IPS-18a (cell line): ENCODE measurements at regions not wholly inside any gene's neighbourhood (a gene's known extent, or its start where the extent isn't known, plus 50 kb on each side); places are given as distances from the start of the nearest gene placed in this dataset.

Experiments used
- H3K27ac ChIP-seq: one replicate; pipeline ENCODE4 v1.5.1; 2013; ENCODE audit warnings: low read length
- H3K27me3 ChIP-seq: one replicate; pipeline ENCODE4 v1.6.1; 2013; ENCODE audit warnings: mild to moderate bottlenecking, low read length; ENCODE audit not compliant: control insufficient read depth, insufficient read depth
- H3K36me3 ChIP-seq: one replicate; pipeline ENCODE4 v1.6.1; 2013; ENCODE audit warnings: low read depth, low read length; ENCODE audit not compliant: control insufficient read depth
- H3K4me1 ChIP-seq: one replicate; pipeline ENCODE4 v1.6.1; 2013; ENCODE audit warnings: low read depth, low read length; ENCODE audit not compliant: control insufficient read depth
- H3K4me3 ChIP-seq: one replicate; pipeline ENCODE4 v1.5.1; 2013; ENCODE audit warnings: low read length
- H3K9ac ChIP-seq: one replicate; pipeline ENCODE4 v1.6.1; 2013; ENCODE audit warnings: mild to moderate bottlenecking, low read length, moderate library complexity
- H3K9me3 ChIP-seq: one replicate; pipeline ENCODE4 v1.6.1; 2013; ENCODE audit warnings: low read depth, low read length; ENCODE audit not compliant: control insufficient read depth

DNA sequence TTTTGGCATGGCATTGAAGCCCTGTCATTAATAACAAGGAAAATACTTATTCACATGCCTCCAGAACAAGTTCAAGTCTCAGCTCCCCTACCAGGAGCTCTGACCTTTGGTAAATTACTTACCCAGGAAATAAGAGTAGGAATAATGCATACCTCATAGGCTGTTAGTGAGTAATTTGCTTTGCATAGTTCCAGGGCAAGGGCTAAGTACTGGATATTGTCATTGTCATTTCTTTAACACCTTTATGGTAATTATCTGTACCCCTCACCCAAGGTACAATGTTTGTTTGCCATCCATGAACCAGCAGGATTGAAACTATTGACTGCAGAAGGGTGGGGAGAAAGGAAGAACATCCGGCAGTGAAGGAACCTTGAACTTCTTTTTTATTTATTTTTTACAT lies 148.5 kb downstream of the SOX2 start:
- H3K27ac ChIP-seq: no peak overlapping the region
- H3K36me3 ChIP-seq: no peaks in the 10 kb centered on the region
- no peak overlapping the region for H3K9ac ChIP-seq

DNA sequence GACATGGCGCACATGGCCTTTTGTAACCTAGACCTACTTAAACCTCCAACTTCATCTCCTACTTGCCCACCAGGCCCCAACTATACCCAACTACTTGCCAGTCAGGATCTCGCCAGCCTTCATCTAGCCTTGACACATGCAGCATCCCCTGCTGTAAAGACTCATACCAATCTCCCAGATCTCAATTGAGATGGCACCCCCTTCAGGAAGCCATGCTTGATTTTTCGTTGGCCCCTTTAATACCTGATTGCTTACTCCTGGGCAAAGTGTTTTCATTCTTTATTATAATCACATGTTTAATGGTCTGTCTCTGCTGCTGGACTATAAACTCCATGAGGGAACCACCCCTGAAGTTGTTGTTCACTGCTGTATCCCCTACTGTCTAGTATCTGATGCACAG lies 150.8 kb downstream of the SOX2 start:
- no peak overlapping the region for H3K9ac ChIP-seq
- H3K4me3 ChIP-seq: no peak overlapping the region
- H3K36me3 ChIP-seq: no peaks in the 10 kb centered on the region
- peaks cover 18% of the 10 kb centered on the region for H3K4me1 ChIP-seq
- H3K9me3 ChIP-seq: no peaks in the 10 kb centered on the region
- no peaks in the 10 kb centered on the region for H3K27me3 ChIP-seq
- H3K27ac ChIP-seq: no peak overlapping the region

More for the DNA sequence above, 148.5 kb downstream of the SOX2 start:
- Histone ChIP-seq H3K27me3 (no peaks in the 10 kb centered on the region), H3K4me1 (peaks cover 18% of the 10 kb centered on the region), H3K9me3 (no peaks in the 10 kb centered on the region), H3K4me3 (no peak overlapping the region)

DNA sequence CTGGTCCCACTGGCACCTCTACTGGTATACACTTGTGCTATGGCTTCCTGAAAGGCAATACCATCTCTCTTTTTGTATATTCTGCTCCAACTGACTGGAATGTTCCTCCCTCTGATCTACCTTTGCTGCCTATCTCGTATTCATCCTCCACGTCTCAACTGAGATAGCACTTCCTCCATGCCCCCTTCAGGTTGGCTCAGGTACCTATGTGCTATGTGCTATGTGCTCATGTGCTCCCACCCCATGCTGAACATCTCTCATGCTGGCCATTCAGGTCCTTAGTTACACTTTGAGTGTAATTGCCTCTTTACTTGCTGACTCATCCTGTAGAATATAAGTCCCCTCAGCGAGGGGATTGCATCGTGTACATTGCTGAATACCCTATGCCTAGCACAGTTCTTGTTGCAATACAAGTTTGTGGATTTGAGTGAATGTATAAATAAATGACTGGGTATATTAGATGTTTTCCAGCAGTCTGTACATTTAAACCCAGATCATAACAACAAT lies 156.9 kb downstream of the SOX2 start:
- no peaks in the 10 kb centered on the region for H3K27me3 ChIP-seq
- no peaks in the 10 kb centered on the region for H3K4me1 ChIP-seq
- no peaks in the 10 kb centered on the region for H3K9me3 ChIP-seq
- no peak overlapping the region for H3K27ac ChIP-seq
- no peak overlapping the region for H3K9ac ChIP-seq
- no peak overlapping the region for H3K4me3 ChIP-seq
- no peaks in the 10 kb centered on the region for H3K36me3 ChIP-seq

DNA sequence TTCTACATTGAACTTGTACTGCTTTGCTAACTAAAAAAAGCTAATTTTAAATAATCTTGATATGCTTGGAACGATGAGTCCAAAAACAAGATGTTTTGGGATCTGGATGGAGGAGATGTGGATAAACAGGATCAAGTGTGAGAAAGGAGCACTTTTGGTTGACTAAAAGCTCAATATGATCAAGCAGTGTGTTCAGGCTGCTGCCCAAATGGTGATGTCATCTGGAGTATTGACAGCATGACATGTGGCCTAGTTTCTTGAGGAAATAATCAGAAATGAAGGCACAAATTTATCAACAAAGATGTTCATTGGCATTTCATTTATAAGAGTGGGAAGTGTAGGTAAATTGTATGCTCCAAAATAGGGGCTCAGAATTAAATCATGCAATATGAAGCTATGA lies 161.2 kb downstream of the SOX2 start:
- Histone ChIP-seq H3K36me3 (no peaks in the 10 kb centered on the region), H3K9me3 (no peaks in the 10 kb centered on the region), H3K9ac (no peak overlapping the region), H3K27me3 (no peaks in the 10 kb centered on the region), H3K4me3 (no peak overlapping the region), H3K27ac (no peak overlapping the region), H3K4me1 (no peaks in the 10 kb centered on the region)

DNA sequence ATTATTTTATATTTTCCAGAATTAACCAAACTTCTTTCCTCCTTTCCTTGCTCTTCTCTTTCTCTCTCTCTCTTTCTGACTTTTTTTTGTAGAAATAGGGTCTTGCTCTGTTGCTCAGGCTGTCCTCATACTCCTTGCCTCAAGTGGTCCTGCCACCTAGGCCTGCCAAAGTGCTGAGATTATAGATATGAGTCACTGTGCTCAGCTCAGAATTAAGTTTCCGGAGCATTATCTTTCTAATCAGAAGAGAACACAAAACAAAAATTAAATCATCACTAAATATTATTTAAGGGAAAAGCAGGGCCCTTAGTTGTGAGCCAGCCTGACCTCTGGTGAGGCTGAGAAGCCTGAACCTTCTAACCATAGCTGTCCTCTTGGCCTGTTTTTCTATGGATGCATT lies 168.2 kb downstream of the SOX2 start:
- Histone ChIP-seq H3K4me3 (no peak overlapping the region), H3K4me1 (no peaks in the 10 kb centered on the region), H3K27me3 (no peaks in the 10 kb centered on the region), H3K36me3 (no peaks in the 10 kb centered on the region), H3K9me3 (no peaks in the 10 kb centered on the region), H3K9ac (no peak overlapping the region), H3K27ac (no peak overlapping the region)

DNA sequence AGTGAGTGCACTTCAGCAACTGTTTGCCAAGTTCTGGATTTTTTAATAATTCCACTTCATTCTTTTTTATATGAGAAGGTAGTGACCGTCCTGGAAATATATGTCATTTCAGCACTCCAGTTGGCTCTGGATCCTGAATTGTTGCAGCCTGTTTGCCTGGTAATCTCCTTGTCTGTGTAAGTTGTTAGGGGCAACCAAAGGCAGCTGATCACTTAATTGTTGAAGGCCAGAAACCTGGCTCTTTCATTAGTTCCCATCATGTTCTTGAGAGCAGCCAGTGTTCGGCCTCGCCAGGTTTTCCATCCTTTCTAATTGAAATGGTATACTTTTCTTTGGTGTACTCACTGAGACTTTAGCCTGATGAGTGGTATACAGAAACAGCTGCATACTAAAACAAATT lies 168.6 kb downstream of the SOX2 start:
- Histone ChIP-seq H3K9ac (no peak overlapping the region), H3K4me1 (no peaks in the 10 kb centered on the region), H3K36me3 (no peaks in the 10 kb centered on the region), H3K27ac (no peak overlapping the region), H3K27me3 (no peaks in the 10 kb centered on the region), H3K4me3 (no peak overlapping the region), H3K9me3 (no peaks in the 10 kb centered on the region)

DNA sequence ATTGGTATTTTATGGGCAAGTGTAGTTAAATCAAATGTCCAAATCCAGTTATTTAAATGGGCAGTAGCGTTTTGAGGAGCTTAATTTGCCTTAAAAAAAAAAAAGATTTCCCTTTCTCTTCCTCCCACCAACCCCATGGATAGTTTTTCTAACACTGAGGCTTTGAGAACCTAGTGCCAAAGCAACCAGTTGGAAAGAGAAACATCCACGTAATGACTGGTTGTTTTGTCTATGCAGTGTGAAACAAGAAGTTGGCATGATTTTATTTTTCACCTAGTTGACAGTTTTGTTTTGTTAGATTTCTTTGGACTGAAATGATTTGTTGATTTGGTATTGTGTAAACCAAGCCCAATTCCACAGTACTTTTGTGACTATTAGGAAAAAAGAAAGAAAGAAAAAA lies 170.0 kb downstream of the SOX2 start:
- H3K27me3 ChIP-seq: no peaks in the 10 kb centered on the region

DNA sequence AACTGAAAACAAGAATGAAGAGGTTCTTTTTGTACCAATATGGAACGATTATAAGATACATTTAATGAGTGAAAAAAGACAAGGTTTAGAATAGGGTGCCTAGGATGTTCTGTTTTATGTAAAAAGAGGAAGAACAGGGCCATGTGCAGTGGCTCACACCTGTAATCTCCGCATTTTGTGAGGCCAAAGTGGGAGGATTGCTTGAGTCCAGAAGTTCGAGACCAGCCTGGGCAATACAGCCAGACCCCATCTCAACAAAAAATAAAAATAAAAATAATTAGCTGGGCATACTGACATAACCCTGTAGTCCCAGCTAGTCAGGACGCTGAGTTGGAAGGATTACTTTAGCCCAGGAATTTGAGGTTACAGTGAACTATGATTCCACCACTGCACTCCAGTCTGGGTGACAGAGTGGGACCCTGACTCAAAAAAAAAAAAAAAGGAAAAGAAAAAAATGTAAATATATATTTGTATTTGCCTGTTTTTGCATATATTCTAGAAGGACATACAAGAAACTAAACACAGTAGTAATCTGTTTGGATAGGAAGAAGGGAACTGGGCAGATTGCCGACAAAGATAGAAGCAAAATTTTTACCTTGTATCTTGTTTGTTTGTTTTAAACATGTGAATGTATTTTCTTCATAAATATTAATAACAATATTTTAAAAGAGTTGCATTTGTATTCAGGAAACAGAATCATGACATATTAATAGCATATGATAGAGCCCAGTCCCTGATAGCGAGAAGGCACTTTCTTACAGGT lies 174.3 kb downstream of the SOX2 start:
- no peak overlapping the region for H3K27ac ChIP-seq
- H3K27me3 ChIP-seq: no peaks in the 10 kb centered on the region
- H3K4me1 ChIP-seq: peaks cover 14% of the 10 kb centered on the region
- H3K9me3 ChIP-seq: no peaks in the 10 kb centered on the region
- no peak overlapping the region for H3K9ac ChIP-seq
- H3K4me3 ChIP-seq: no peak overlapping the region
- H3K36me3 ChIP-seq: no peaks in the 10 kb centered on the region

More for the DNA sequence above, 170.0 kb downstream of the SOX2 start:
- Histone ChIP-seq H3K27ac (no peak overlapping the region), H3K36me3 (no peaks in the 10 kb centered on the region), H3K4me1 (peaks cover 3% of the 10 kb centered on the region), H3K9me3 (no peaks in the 10 kb centered on the region), H3K9ac (no peak overlapping the region), H3K4me3 (no peak overlapping the region)

DNA sequence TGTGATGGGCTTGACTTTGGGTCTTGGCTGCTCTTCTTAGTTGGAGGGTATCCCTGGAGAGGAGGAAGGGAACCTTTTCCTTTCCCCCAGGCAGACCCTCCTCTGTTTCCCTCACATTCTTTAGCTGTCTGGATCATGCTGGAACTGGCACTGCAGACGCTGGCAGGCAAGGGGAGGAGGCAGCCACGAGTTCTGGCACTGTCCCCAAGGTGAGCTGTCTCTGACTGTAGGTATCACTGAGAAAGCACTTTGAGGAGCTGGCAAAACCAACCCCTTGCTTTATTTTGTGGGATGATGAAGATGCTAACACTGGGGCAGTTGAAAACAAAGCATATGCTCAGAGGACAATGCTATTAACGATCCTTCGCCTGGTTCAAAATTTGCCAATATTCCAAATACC lies 175.0 kb downstream of the SOX2 start:
- Histone ChIP-seq H3K36me3 (no peaks in the 10 kb centered on the region), H3K9ac (no peak overlapping the region), H3K27ac (no peak overlapping the region), H3K4me1 (peaks cover 14% of the 10 kb centered on the region), H3K9me3 (no peaks in the 10 kb centered on the region), H3K27me3 (no peaks in the 10 kb centered on the region), H3K4me3 (no peak overlapping the region)

DNA sequence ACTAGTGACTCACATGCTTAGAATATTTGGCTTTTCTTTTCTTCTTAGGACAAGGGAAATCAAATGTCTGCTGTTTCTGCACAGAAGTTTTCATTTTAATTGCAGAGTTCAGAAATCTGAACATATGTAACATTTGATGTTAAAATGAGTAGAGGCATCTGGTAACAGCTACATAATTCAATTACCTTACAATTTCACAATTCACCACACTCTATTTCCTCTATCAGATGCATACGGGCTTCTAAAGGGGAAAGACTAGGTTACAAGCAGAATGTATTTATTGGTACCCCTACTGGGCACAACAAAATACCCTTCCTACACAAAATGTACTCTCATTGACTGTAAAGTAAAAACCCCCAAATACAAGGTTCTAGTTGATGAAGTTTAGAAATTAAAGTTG lies 176.0 kb downstream of the SOX2 start:
- no peak overlapping the region for H3K9ac ChIP-seq
- H3K36me3 ChIP-seq: no peaks in the 10 kb centered on the region

DNA sequence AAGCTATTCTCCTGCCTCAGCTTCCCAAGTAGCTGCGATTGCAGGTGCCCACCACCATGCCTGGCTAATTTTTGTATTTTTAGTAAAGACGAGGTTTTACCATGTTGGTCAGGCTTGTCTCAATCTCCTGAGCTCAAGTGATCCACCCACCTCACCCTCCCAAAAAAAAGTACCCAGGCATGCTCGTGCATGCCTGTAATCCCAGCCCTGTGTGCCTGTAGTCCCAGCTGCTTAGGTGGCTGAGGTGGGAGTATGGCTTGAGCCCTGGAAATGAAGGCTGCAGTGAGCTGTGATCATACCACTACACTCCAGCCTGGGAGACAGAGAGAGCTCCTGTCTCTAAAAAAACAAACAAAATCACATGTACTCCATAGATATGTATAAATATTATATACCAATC lies 176.5 kb downstream of the SOX2 start:
- H3K9me3 ChIP-seq: no peaks in the 10 kb centered on the region
- H3K4me1 ChIP-seq: peaks cover 14% of the 10 kb centered on the region
- H3K27ac ChIP-seq: no peak overlapping the region
- no peak overlapping the region for H3K9ac ChIP-seq
- no peaks in the 10 kb centered on the region for H3K36me3 ChIP-seq
- H3K27me3 ChIP-seq: no peaks in the 10 kb centered on the region
- no peak overlapping the region for H3K4me3 ChIP-seq

More for the DNA sequence above, 176.0 kb downstream of the SOX2 start:
- Histone ChIP-seq H3K27ac (no peak overlapping the region), H3K9me3 (no peaks in the 10 kb centered on the region), H3K4me1 (peaks cover 14% of the 10 kb centered on the region), H3K4me3 (no peak overlapping the region), H3K27me3 (no peaks in the 10 kb centered on the region)

DNA sequence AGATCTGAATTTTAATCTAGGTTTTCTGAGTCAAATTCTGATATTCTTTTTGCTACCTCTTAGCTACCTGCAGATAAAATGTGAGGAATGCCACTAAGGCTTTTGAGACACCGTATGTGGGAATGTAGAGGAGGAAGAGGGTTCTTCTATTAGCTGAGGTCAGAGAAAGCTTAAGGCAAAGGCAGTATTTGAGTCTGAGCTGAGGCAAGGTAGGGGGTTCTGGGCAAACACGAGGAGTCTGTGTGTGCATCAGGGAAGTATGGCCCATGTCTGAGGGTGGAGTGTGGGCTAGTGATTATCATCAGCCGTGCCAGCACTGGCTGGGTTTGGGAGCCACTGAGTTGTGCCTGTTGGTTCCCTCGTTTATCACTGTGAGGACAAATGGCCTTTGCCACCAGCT lies 181.1 kb downstream of the SOX2 start:
- Histone ChIP-seq H3K4me1 (no peaks in the 10 kb centered on the region), H3K9ac (no peak overlapping the region), H3K4me3 (no peak overlapping the region), H3K27ac (no peak overlapping the region), H3K27me3 (no peaks in the 10 kb centered on the region), H3K9me3 (no peaks in the 10 kb centered on the region), H3K36me3 (no peaks in the 10 kb centered on the region)
